Posterior cingulate gyrus (tissue), 11 donors: ENCODE measurements at regions not wholly inside any gene's neighbourhood (a gene's known extent, or its start where the extent isn't known, plus 50 kb on each side); places are given as distances from the start of the nearest gene placed in this dataset.
"Not testable (repeated sequence)": the region's sequence is repeated elsewhere in the genome, so short reads cannot be mapped to it uniquely, and the experiment has no call there.

Experiments
- DNase-seq, 10 donors: peaks; one replicate each; pipeline versions ENCODE4 v3.0.0 to v3.0.0-alpha.2; 2020 to 2021; ENCODE audit warnings: mixed read lengths in 3 of 10
- intact Hi-C: fragments of 100-400 bp; cut with DNase I; formaldehyde crosslinking; loops from one replicate; pipeline ENCODE4 v1.15.1; 2023

DNA sequence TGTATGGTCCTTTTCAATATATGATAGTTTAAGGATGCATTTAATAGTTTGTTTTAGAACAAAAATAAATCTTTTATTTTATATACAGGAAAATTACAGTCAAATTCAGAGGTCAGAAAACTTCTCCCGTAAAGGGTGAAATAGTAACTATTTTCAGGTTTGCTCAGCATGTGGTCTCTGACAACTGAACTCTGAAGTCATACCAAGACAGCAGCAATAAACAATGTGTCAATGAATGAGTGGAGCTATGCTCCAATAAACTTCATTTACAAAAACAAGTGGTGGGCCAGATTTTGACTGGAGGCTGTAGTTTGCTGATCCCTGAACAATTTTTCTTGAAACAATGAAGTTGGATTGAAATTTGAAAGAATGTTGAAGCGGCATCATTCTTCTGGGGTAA, 123.6 kb downstream of the ZNF248 start:
- intact Hi-C loops, result no loop called here

DNA sequence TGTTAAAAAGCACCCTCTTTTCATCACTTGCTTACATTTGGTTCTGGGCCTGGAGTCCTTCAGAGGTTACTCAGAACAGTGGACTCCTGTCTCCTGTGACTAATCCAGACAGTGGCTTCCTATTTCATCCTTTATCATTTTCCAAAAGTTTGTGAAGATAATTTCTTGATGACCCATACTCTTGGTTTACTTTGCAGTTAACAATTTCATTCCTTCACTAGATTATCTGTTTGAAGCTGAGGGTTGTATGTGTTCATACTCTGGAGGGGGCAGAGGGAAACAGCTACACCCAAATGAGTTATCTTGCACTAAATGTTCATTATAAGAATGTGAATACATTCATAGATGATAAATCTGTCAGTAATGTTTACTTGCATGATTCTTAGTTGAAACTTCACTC, 124.7 kb downstream of the ZNF248 start:
- intact Hi-C loops, result no loop called here
- DNase-seq, result no peak

More for the DNA sequence above, 123.6 kb downstream of the ZNF248 start:
- DNase-seq, result no peak

DNA sequence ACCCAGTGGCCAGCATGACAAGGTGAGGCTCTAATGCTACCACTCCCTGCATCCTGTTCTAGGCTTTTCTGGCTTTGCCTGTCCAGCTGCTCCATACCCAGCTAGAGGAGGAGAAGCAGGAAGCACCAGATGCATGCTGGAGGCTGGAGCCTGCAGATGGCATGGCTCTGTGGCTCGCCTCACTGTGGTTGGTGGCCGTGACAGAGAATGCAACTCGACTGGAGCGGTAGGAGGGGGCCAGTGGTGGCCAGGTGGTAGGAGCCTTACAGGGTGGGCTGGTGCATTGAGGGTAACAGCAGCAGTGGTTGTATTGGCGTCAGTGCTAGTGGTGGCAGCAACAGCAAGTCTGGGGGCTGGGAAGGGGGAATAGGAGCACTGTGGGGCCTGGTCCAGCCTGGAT, 128.6 kb downstream of the ZNF248 start:
- intact Hi-C loops, result no loop called here
- no peak for DNase-seq

DNA sequence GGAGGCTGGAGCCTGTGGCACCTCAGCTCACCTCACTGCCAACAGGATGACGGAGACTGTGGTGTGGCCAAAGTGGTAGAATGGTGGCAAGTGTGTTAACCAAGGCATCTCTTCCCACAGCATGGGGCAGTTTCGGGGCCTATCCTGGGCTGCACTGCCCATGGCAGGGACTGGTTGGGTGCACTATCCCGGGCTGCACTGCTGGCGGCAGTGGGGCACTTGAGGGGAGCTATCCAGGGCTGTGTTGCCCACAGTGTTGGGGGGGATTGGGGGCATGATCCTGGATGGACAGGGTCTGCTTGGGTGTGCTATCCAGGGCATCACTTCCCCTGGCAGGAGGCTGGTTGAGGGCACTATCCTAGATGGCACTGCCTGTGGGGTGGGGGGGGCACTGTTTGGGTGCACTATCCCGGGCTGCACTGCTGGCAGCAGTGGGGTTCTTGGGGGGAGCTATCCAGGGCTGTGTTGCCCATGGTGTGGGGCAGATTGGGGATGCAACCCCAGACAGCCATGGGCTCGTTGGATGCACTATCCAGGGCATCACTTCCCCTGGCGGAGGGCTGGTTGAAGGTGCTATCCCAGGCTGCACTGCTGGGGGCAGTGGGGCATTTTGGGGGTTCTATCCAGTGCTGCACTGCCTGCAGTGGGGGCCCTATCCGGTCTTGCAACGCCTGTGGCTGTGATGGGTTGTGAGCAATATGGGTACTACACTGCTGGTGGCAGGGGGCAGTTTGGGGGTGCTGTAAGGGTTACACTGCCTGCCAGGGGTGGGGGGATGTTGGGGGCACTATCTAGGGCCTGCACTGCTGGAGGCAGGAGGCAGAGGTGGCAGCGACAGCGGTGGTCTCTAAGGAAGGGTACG, 129.7 kb downstream of the ZNF248 start:
- intact Hi-C loops, result no loop called here
- peak in 1 of 10 donors; percentile 77 for DNase-seq

DNA sequence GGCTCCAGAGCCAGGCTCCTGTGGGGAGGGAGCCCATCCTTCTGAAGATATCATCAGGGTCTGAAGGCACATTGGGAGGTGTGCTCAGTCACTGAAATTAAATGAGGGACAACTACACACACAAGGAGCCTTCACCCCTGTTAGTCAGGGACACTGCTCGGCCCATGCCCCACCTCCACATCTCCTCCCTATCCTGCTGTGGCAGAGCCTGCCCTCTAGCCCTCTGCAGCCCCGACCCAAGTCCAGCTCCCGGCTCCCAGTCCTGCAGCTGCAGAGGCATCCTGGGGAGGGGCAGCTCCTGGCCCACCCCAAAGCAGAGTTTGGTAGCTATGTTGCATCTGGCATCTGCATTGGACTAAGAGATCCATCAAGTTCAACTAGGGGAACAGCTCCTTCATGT, 136.3 kb downstream of the ZNF248 start:
- DNase-seq, result no peak
- intact Hi-C loops, result no loop called here

DNA sequence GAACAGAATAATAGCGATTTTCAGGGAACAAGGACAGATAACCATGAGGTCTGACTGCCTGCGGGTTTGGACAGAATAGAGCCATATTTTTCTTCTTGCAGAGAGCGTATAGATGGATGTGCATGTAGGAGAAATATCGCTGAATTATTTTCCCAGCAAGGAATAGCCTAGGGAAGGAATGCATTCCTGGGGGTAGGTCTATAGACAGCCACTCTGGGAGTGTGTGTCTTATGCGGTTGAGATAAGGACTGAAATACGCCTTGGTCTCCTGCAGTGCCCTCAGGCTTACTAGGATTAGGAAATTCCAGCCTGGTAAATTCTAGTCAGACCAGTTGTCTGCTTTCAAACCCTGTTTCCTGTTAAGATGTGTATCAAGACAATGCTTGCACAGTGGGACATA, 139.3 kb downstream of the ZNF248 start:
- not testable (repeated sequence) for DNase-seq

DNA sequence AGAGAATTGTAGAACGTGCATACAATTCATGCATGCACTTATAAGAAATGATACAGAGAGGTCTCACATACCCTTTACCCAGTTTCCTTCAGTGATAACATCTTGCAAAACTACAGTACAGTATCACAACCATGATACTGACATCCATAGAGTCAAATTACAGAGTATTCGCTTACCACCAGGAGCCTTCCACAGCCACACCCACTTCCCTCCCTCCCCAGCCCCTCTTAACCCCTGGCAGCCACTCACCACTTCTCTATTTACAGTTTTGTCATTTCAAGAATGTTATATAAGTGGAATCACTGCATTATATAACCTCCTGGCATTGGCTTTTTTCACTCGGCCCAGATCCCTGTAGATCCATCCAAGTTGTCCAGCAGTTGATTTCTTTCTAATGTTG, 143.8 kb downstream of the ZNF248 start:
- intact Hi-C loops, result no loop called here
- no peak for DNase-seq

More for the DNA sequence above, 139.3 kb downstream of the ZNF248 start:
- intact Hi-C loops, result not testable (repeated sequence)

DNA sequence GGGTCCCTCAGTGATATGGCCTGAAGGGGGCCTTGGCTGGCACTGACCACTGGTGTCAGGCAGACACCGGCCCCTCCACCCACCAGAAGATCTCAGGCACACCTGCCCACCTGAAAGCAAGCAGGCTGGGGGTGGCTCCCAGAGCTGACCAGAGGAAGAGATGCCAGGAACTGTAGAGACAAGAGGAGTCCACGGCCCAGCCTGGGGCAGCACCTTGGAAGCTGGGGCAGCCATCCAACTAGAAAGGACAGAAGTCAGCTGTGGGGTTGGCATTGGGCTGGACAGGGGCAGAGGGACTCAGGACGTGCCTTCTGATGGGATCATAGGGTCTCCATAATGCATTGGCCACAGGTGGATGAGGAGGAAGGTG, 144.3 kb downstream of the ZNF248 start:
- intact Hi-C loops, result no loop called here
- DNase-seq, result no peak

DNA sequence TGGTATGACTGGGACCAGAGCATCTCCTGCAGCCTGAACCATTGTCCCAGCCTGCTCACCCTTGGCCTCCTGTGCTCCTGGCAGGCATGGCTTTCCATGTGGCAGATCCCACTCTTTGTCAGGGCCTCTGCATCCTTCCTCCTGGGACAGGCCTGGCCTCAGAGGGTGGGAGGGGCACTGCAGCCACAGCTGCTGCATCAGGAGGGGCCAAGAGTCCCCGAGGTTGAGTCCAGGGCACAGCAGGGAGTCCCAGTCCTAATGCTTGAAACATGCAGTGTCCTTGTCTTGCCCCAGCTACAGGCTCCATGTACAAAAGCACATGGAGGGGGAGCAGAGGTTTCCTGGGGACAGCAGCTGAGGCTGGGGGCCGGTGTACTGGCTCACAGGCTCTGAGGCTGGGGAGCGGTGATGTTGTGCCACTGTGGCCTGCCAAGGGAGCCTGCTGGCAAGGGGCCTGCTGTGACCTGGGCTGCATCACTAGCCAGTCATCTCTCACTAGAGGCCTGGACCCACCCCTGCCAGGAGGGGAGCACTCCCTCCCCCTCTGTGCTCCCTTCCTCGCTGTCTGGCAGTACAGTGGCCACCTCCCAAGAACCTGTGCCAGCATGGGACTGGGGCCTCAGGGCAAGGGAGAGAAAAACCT, 144.8 kb downstream of the ZNF248 start:
- peak in 3 of 10 donors; percentile 41 to 80 (median 72) for DNase-seq
- intact Hi-C loops, result no loop called here

DNA sequence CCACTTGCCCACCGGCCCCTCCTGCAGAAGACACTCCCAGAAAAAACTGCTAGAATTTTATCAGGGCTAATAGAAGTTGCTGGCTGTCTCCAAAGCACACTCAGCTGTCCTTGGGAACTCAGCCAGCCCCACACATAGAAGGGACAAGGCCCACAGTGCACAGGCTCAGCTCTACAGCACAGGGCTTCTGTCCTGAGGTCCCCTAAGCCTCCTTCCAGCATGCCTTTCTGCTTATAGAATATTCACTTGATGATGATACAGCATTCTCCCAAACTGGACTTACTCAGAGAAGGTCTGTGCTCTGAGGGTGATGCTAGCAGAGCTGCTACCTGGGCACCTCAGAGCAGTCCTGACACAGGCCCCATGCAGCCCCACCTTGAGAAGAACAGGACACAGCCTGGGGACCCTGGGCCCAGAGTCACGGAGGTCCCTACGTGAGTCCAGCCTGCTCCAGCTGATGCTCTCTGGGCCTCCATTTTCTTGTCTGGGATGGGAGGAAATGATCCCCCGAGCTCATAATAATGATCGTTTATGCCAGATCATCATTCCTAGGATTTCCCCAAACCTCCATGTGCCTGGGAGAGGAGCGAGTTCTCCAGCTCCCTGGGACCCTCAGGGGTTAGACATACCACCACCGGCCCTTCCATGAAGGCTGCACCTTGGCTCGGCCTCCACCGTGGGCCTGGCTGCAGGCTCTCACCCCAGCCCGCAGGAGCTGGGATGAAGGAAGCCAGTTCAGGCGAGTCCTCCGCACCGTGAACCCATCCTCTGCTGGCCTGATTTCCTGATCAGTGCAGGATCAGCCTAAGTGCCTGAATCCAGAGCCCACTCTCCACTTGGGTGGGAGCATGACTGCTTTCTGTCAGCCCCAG, 145.6 kb downstream of the ZNF248 start:
- peak in 1 of 10 donors; percentile 72 for DNase-seq
- intact Hi-C loops, result no loop called here

DNA sequence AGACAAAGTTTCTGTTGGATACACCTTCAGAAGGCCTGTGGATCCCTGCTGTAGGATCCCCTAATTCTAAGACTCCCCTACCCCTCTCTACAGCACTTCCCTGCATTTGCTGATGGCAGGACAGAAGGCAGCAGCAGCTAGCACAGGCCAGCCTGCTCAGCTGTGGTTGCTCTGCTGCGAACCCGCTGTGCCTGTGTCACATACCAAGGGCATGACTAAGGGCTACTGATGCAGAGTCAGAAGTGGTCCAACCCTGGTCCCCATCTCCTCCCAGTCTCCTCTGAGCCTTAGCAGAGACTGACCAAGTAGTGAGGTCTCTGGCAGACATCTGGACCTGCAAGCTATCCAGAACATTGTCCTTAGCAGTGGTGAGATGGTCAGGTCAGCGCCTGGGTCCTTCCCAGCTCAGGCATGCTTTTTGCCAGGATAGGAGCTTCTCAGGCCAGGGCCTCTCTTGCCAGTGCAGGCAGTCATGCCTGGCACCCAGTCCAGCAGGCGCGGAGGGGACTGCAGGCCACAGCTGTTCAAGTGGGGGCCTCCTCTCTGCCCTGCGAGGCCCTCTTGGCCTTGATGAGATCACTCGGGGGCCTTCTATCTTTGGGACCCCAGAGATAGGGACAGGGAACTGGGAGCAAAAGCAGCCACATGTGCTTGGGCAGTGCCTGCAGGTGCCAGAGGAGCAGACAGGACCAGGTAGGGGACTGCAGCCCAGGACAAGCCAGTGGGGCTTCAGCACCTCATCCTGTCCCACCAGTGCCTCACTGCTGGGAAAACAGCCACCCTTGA, 146.4 kb downstream of the ZNF248 start:
- DNase-seq, result peak in 1 of 10 donors; percentile 74
- intact Hi-C loops, result no loop called here

DNA sequence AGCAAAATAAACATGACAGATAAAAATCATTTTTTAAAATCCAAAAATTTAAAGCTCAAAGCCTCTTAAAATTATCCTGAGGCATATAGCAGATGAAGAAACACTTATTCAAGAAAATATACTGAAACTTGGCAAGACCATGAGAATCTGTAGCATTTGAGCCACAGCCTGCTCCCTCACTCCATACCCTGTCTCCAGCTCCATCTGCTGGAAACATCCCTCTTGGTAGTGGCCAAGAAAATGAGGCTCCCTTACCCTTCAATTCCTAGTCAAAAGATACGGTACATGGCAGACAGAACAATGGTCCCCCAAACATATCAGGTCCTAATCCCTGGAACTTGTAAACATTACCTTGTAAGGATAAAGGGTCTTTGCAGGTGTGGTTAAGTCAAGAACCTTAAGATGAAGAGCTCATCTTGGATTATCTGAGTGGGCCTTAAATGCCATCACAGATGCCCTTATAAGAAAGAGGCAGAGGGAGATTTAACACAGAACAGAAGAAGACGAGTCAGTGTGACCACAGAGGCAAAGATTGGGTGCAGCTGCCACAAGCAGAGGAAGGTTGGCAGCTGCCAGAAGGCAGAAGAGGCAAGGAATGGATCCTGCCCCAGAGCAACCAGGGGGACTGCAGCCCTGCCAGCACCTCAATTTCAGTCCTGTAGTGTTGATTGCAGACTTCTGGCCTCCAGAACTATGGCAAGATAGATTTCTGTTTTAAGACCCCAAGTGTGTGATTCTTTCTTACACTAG, 149.4 kb downstream of the ZNF248 start:
- no peak for DNase-seq
- intact Hi-C loops, result no loop called here

DNA sequence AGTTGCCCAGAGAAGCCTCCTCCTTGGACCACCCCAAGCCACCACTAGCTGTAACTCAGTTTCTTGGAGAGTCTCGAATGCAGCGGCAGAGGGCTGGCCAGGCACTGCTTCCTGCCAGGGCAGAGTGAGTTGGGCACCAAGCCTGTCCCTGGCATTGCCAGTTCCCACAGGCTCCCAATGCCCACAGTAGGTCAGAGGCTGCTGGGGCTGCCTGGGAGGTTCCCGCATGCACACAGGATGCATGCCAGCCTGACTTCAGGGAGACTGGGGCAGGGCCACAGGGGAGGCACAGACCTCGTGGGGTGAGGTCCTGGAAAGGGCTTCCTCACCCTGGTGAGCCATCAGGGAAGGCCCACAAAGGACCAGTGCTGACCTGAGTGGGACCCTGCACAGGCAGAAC, 152.8 kb downstream of the ZNF248 start:
- intact Hi-C loops, result no loop called here
- peak in 3 of 10 donors; percentile 31 to 85 (median 70) for DNase-seq

DNA sequence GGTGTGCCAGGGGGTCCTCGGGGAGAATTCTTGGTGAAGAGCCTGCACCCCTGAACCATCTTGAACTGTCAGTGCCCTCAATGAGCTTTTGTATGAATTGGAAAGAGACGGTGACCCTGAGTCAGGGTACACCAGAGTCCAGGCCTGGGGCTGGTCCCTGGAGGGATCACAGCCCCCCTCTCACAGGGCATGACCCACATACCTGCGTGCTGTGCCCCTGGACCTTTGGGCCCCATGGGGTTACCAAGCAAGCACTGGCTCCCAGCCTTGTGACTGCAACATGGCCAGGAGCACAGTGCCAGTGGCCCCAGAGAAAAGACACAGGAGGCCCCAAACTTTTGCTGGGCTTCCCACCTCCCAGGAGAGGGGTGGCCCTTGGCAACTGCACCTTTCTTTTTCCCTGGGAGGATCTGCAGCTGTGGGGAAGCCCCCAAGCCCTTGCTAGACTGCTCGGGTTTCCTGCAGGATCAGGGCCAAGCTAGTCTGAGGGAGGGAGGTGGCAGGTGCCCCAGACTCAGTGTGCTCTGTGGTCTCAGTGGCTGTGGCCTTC, 153.5 kb downstream of the ZNF248 start:
- intact Hi-C loops, result no loop called here
- peak in 2 of 10 donors; percentile 55 to 70 for DNase-seq

DNA sequence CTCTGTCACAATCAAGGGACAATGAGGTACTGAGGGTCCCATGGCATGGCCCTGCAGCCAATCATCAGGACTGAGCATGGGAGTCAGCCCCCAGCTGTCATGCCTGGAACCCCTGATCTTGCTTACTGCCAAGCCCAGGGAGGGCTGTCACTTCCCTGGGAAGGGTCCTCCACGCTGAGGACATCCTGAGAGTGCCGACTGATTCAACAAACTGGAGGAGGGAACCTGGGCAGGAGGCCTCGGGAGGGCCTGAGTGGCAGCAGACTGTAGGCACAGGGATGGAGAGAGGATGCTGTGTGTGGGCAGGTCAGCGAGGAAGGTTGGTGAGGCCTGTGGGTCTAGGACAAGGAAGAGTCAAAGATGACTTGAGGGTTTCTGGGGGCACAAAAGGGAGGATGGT, 154.3 kb downstream of the ZNF248 start:
- DNase-seq, result peak in 2 of 10 donors; percentile 33 to 40
- intact Hi-C loops, result no loop called here

DNA sequence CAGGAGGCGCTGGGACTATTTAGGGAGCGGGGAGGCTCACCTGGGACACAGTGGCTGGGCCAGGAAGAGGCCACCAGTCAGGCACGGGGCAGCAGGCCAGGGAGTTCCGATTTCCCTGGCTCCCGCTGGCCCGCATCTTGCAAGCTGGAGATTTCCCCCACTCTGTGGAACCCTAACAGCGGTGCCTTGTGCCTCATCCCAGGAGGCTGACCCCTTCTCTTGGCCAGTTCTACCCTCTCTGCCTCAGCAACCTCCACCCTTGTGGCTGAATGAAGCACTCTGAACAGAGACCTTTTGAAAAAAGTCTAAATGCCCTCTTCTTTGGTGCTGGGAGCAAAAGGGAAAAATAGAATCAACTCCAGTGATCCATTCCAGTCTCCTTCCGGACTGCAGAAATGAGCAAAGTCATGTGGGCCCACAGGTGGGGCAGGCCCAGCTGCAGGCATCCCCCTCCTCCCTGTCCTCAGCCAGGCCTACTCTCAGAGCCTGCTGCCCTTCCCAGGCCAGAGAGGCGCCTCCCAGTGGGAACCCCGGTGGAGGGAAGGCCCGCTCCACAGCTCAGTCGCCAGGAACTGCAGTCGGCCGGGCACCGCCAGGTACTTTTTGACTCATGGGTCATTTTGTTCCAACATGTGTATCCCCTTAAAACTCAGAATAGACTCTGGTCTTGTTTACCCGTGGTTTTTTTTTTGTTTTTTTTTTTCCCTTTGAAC, 155.5 kb downstream of the ZNF248 start:
- DNase-seq, result peak in 2 of 10 donors; percentile 71 to 82
- intact Hi-C loops, result no loop called here

DNA sequence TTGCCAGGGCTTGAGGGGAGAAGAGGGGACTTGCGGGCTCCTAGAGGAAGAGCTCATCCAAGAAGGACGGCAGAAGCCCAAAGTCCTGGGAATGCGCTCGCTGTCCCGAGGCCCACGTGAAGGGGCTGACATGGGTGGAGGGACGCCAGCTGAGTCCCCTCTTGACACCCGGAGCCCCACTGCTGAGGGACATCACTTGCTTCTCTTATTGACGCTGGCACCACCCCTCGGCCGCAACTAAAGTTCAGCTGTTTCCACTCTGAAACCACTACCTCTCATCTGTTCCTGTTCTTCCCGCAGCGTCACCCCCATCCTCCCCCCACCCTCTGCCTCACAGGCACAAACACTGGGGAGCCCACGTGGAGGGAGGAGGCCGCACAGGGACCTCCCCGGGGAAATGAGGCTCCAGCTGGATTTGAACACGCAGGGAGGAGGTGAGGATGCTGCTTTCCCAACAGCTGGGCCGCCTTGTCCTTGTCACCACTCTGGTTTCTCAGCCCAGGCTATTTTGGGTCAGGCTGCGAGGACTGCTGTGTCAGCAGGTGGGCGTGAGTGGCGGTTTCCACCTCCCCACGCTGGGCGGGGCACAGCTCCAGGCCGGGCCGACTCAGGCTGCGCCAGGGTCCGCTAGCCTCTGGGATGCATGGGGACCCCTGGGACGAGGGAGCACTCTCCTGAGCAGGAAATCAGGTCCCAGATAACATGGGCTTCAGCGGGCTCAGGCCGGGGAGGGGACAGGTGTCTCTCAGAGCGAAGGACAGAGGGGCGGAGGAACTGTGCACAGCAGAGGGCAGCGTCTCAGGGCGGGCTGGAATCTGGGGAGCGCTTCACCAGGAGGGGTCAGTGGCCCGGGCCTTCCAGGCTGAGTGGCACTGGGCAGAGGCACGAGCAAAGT, 156.3 kb downstream of the ZNF248 start:
- intact Hi-C loops, result no loop called here
- DNase-seq, result peak in 2 of 10 donors; percentile 72 to 76
